Kidney (tissue), 13 donors: ENCODE measurements at regions not wholly inside any gene's neighbourhood (a gene's known extent, or its start where the extent isn't known, plus 50 kb on each side); places are given as distances from the start of the nearest gene placed in this dataset.

Experiments used
- DNase-seq, 5 donors: peaks; one replicate each; pipeline ENCODE4 v3.0.0-alpha.2; 2013 to 2020
- FAIRE-seq: peaks from 2 replicates; lab custom pipeline; 2012; peaks lifted over from hg19 to GRCh38; lab: Jason Lieb, UNC
- H3K27ac ChIP-seq, 2 donors: one replicate each; pipeline ENCODE4 v1.7.0; 2013; ENCODE audit warnings: low read depth in 2 of 2, low read length in 2 of 2, inconsistent platforms in 1 of 2
- H3K27me3 ChIP-seq: one replicate; pipeline ENCODE4 v1.7.1; 2013; ENCODE audit warnings: low read length, inconsistent platforms; ENCODE audit not compliant: control insufficient read depth, insufficient read depth
- H3K36me3 ChIP-seq, 3 donors: one replicate each; pipeline versions ENCODE4 v1.7.0 to v1.7.1; 2013; ENCODE audit warnings: low read length in 3 of 3, control low read depth in 1 of 3, inconsistent platforms in 1 of 3; ENCODE audit not compliant: insufficient read depth in 3 of 3, control insufficient read depth in 2 of 3
- H3K4me1 ChIP-seq, 3 donors: one replicate each; pipeline versions ENCODE4 v1.7.0 to v1.7.1; 2013; ENCODE audit warnings: low read length in 3 of 3, inconsistent platforms in 1 of 3, low read depth in 1 of 3; ENCODE audit not compliant: control insufficient read depth in 2 of 3, insufficient read depth in 2 of 3
- H3K4me3 ChIP-seq, 3 donors: one replicate each; pipeline versions ENCODE4 v1.7.0 to v1.8.1; 2013; ENCODE audit warnings: low read length in 3 of 3, control low read depth in 1 of 3, inconsistent platforms in 1 of 3
- H3K9ac ChIP-seq, 3 donors: one replicate each; pipeline versions ENCODE4 v1.7.0 to v1.7.1; 2013; ENCODE audit warnings: low read length in 3 of 3, control low read depth in 1 of 3, inconsistent platforms in 1 of 3
- H3K9me3 ChIP-seq, 3 donors: one replicate each; pipeline versions ENCODE4 v1.7.0 to v1.7.1; 2013; ENCODE audit warnings: low read length in 3 of 3, control low read depth in 1 of 3, inconsistent platforms in 1 of 3; ENCODE audit not compliant: control insufficient read depth in 2 of 3, insufficient read depth in 1 of 3
- CTCF ChIP-seq: IDR thresholded peaks from 3 replicates; pipeline ENCODE4 v1.5.1; 2012; ENCODE audit warnings: mild to moderate bottlenecking, moderate library complexity, borderline replicate concordance; ENCODE audit not compliant: insufficient read depth; ENCODE audit errors: extremely low read depth
- intact Hi-C: fragments of 100-400 bp; cut with DNase I; formaldehyde crosslinking; loops from one replicate; pipeline ENCODE4 v1.11.1; 2022
- donor health status: control.
- donor health status: control.
- donor health status: control.
- donor health status: control.
- donor health status: control.
- donor health status: DM: yes; HTN: yes; CAD: no.
- donor health status: Normal renal cell carcinoma (clear cell type).

GRCh38 chr12:115349711-115350110 lies 665.7 kb upstream of the TBX3 start:
- Histone ChIP-seq H3K9ac (no peak overlapping the region), H3K9me3 (no peaks in the 10 kb centered on the region), H3K36me3 (no peaks in the 10 kb centered on the region), H3K4me1 (no peaks in the 10 kb centered on the region), H3K27ac (no peak overlapping the region), H3K4me3 (no peak overlapping the region), H3K27me3 (no peaks in the 10 kb centered on the region)
- TF ChIP-seq CTCF = no peak
- intact Hi-C loops = no loop called here
- DNase-seq = no peak
- FAIRE-seq = no peak

GRCh38 chr12:115348301-115348700 lies 664.3 kb upstream of the TBX3 start:
- TF ChIP-seq CTCF = no peak
- peaks cover 0 to under 1% (median 0%) of the 10 kb centered on the region in 3 donors for H3K9me3 ChIP-seq
- FAIRE-seq (no peak), DNase-seq (no peak)
- no peak overlapping the region for H3K4me3 ChIP-seq
- no peaks in the 10 kb centered on the region for H3K27me3 ChIP-seq
- no peaks in the 10 kb centered on the region for H3K4me1 ChIP-seq
- H3K9ac ChIP-seq = no peak overlapping the region
- intact Hi-C loops = no loop called here
- no peak overlapping the region for H3K27ac ChIP-seq
- H3K36me3 ChIP-seq = no peaks in the 10 kb centered on the region

- Histone ChIP-seq H3K4me3 (no peak overlapping the region), H3K4me1 (no peaks in the 10 kb centered on the region), H3K9ac (no peak overlapping the region), H3K27ac (no peak overlapping the region), H3K36me3 (no peaks in the 10 kb centered on the region), H3K27me3 (no peaks in the 10 kb centered on the region), H3K9me3 (peaks cover 0 to 8% (median 2%) of the 10 kb centered on the region in 3 donors)
- no peak for FAIRE-seq
- no peak for TF ChIP-seq CTCF
- DNase-seq = no peak
- intact Hi-C loops = no loop called here
Observed at GRCh38 chr12:115343601-115344000, 659.6 kb upstream of the TBX3 start.

- Histone ChIP-seq H3K36me3 (no peaks in the 10 kb centered on the region), H3K4me1 (no peaks in the 10 kb centered on the region), H3K9ac (no peak overlapping the region), H3K4me3 (no peak overlapping the region), H3K9me3 (peaks cover 0 to 8% (median 2%) of the 10 kb centered on the region in 3 donors), H3K27ac (no peak overlapping the region), H3K27me3 (no peaks in the 10 kb centered on the region)
- no peak for TF ChIP-seq CTCF
- DNase-seq (no peak), FAIRE-seq (no peak)
- intact Hi-C loops = no loop called here
Observed at GRCh38 chr12:115343008-115343407, 659.0 kb upstream of the TBX3 start.
